ENCODE measurements at regions not wholly inside any gene's neighbourhood (a gene's known extent, or its start where the extent isn't known, plus 50 kb on each side); places are given as distances from the start of the nearest gene placed in this dataset.

GRCh38 chr3:104359546-104359945 lies 1007.2 kb upstream of the ALCAM start:
- TF ChIP-seq CTCF (optimal IDR thresholded peaks at IDR 0.05 in 1 of 3, IDR thresholded peaks at IDR 0.05 in 1 of 3, conservative IDR thresholded peaks at IDR 0.05 in 1 of 3; ENCODE audit: extremely low read depth in 1 of 3, insufficient read depth in 2 of 3, low read length in 3 of 3) (no peak), EZH2 (IDR thresholded peaks at IDR 0.05; ENCODE audit: low read length) (no peak)
